ENCODE measurements at regions not wholly inside any gene's neighbourhood (a gene's known extent, or its start where the extent isn't known, plus 50 kb on each side); places are given as distances from the start of the nearest gene placed in this dataset.
A peak's percentile ranks its signal among the peaks of the same experiment; 100 is the strongest.

DNA sequence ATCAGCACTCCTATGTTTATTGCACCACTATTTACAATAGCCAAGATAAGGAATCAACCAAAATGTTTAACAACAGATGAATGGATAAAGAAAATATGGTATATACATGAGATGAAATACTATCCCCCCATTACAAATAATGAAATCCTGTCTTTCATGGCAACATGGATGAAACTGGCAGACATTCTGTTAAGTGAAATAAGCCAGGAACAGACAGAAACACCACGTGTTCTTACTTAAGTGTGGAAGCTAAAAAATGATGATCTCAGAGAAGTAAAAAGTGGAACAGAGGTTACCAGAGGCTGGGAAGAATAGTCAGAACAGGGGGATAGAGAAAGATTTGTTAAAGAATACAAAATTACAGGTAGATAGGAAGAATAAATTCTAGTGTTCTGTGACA lies 113.7 kb upstream of the MDM1 start:
- CTCF ChIA-PET: interaction anchor here (1.3 kb wide), 1 partner anchor 93 kb away, joined by 4 read pairs; no protein-coding TSS in a partner anchor
- no peak for DNase-seq (ENCODE audit: extremely low spot score)
- POLR2A ChIA-PET: no interaction called here
- TF ChIP-seq, protein P1, sequence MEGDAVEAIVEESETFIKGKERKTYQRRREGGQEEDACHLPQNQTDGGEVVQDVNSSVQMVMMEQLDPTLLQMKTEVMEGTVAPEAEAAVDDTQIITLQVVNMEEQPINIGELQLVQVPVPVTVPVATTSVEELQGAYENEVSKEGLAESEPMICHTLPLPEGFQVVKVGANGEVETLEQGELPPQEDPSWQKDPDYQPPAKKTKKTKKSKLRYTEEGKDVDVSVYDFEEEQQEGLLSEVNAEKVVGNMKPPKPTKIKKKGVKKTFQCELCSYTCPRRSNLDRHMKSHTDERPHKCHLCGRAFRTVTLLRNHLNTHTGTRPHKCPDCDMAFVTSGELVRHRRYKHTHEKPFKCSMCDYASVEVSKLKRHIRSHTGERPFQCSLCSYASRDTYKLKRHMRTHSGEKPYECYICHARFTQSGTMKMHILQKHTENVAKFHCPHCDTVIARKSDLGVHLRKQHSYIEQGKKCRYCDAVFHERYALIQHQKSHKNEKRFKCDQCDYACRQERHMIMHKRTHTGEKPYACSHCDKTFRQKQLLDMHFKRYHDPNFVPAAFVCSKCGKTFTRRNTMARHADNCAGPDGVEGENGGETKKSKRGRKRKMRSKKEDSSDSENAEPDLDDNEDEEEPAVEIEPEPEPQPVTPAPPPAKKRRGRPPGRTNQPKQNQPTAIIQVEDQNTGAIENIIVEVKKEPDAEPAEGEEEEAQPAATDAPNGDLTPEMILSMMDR (IDR thresholded peaks at IDR 0.05; ENCODE audit: control extremely low read depth, extremely low read depth, low read depth, missing control alignments): no peak

GRCh38 chr12:68446384-68446783 lies 114.2 kb upstream of the MDM1 start:
- TF ChIP-seq, protein P1 (IDR thresholded peaks at IDR 0.05; ENCODE audit: control extremely low read depth, extremely low read depth, low read depth, missing control alignments): no peak
- ChIA-PET CTCF (interaction anchor here (0.9 to 1.3 kb wide), 3 partner anchors 9 to 92 kb away, joined by 3 to 4 read pairs (median 3); no protein-coding TSS in a partner anchor), POLR2A (no interaction called here)
- DNase-seq (ENCODE audit: extremely low spot score): no peak

- CTCF ChIA-PET: interaction anchor here (0.9 to 1.3 kb wide), 3 partner anchors 9 to 91 kb away, joined by 3 to 4 read pairs (median 3); no protein-coding TSS in a partner anchor
- POLR2A ChIA-PET: no interaction called here
- DNase-seq (ENCODE audit: extremely low spot score): no peak
- TF ChIP-seq, protein P1 (IDR thresholded peaks at IDR 0.05; ENCODE audit: control extremely low read depth, extremely low read depth, low read depth, missing control alignments): no peak
These were observed 115.0 kb upstream of the MDM1 start for GRCh38 chr12:68446901-68447796.

GRCh38 chr12:68447797-68448260 lies 115.7 kb upstream of the MDM1 start:
- TF ChIP-seq, protein P1 (IDR thresholded peaks at IDR 0.05; ENCODE audit: control extremely low read depth, extremely low read depth, low read depth, missing control alignments): no peak
- DNase-seq (ENCODE audit: extremely low spot score): no peak
- ChIA-PET POLR2A (no interaction called here), CTCF (interaction anchor here (1.5 to 2.2 kb wide), 3 partner anchors 8 to 225 kb away, joined by 3 to 9 read pairs (median 6); no protein-coding TSS in a partner anchor)

DNA sequence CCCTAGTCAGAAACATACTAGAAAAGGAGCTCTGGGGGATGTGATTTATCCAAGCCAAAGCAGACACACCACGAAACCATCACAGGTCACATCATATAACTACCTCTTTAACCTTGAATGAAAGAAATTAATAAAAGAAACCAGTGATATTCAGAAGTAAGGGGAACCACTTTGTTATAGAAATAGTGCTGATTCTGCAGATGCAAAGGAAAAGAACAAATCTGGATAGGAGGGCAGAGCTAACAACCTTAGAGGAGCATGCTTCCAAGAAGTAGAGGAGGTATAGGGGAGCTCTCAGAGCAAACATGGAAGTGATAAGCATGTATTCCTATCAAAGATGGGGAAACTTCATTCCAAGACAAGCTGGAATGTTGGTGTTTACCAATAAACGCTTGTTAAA lies 117.0 kb upstream of the MDM1 start:
- TF ChIP-seq, protein P1 (IDR thresholded peaks at IDR 0.05; ENCODE audit: control extremely low read depth, extremely low read depth, low read depth, missing control alignments): no peak
- ChIA-PET CTCF (interaction anchor here (1.0 to 2.2 kb wide), 9 partner anchors 9 to 226 kb away, joined by 3 to 9 read pairs (median 3); no protein-coding TSS in a partner anchor), POLR2A (no interaction called here)
- DNase-seq (ENCODE audit: extremely low spot score): no peak

DNA sequence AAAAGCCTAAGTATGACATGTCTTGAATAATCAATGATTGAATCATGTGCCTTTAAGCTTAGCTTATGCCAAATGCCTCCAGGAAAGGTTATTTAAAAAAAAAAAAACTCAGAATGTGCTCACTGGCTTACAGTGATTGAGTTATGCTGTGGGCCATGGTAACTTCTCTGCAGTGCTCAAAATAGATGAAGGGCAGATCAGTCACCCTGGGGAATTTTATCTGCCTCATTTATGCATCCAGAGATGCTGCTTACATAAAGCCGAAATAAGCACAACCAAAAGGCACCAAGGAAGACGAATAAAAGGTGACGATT lies 118.7 kb upstream of the MDM1 start:
- peak; percentile 24 for DNase-seq (ENCODE audit: extremely low spot score)
- ChIA-PET CTCF (interaction anchor here (1.0 to 1.3 kb wide), 2 partner anchors 29 to 32 kb away, joined by 3 read pairs; no protein-coding TSS in a partner anchor), POLR2A (no interaction called here)
- TF ChIP-seq, protein P1 (IDR thresholded peaks at IDR 0.05; ENCODE audit: control extremely low read depth, extremely low read depth, low read depth, missing control alignments): no peak
